NCI-H510A treated with DMSO at 0.1 percent for 48 hours (cell line): ENCODE measurements at regions not wholly inside any gene's neighbourhood (a gene's known extent, or its start where the extent isn't known, plus 50 kb on each side); places are given as distances from the start of the nearest gene placed in this dataset.
"Not testable (repeated sequence)": the region's sequence is repeated elsewhere in the genome, so short reads cannot be mapped to it uniquely, and the experiment has no call there.

ENCODE experiments used
- DNase-seq: peaks from one replicate; lab custom pipeline; 2025; lab: John Stamatoyannopoulos, UW

DNA sequence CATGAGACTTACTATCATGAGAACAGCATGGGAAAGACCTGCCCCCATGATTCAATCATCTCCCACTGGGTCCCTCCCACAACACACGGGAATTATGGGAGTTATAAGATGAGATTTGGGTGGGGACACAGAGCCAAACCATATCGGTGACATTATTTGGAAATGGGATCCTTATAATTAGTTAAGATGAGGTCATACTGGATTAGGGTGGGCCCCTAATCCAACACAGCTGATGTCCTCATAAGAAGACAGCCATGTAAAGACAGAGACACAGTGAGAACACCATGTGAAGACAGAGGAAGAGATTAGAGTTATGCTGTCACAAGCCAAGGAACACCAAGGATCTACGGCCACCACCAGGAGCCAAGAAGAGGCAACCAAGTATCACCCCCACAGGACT is 161.7 kb downstream of the SPTSSA start:
- DNase-seq = no peak

DNA sequence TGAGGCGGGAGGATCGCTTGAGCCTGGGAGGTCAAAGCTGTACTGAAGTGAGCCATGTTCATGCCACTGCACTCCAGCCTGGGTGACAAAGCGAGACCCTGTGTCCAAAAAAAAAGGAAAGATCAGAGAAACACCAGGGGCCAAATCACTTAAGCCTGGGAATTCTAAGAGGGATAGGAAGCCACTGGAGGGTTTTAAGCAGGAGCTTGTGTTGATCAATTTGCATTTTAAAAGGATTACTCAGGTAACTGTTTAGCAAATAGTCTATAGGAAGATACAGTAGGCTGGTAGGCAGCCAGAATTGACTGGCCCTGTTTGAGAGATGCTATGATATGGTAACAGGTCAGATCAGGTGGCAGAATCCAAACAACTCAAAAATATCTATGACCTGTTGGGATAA is 162.7 kb downstream of the SPTSSA start:
- no peak for DNase-seq

DNA sequence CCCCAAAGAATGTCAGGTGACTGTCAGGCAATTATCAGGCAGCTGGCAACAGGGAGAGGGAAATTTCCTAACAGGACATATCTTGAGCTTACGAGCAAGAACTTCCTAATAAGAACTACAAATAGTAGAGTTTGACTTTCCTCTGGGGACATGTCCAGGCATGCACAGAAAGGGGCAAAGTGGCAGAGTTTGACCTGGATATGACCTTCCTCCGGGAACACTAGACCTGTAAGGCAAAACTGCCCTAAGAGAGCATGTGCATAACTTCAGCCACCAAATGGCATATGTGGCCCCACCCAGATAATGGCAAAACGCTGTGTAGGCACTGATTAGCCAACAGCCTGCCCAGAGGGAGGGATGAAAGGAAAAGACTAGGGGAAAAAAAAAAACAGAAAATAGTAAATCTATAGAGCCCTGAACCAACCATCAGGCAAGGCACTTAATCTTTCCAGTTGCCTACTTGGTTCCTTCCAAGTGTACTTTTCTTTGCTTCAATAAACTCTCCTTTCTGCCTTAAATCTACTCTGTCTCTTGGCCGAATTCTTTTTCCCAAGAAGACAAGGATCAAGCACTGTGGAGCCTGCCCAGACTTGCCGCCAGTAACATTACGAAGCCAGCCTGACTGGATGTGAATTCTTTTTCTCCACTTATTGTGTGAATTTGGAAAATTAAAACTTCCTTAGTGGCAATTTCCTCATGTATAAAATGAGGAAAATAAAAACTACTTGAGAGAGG is 164.1 kb downstream of the SPTSSA start:
- no peak for DNase-seq

DNA sequence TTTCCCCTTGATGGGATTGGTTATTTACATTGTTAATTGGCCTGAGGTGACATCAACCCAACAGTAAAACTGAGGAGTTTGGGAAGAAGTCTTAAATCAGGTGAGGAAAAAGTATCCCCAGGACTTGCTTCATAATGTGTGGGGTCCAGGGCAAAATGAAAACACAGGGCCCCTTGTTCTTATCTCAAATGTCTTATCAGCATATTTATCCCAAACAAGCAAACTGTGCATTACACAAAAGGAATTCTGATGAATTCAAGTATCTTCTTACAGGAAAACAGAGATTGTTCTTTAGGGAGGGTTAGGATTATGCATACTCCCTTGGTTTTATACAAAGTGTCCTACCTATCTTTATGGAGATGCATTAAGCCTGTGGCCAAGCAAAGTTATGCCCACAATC is 178.4 kb downstream of the SPTSSA start:
- DNase-seq = no peak

DNA sequence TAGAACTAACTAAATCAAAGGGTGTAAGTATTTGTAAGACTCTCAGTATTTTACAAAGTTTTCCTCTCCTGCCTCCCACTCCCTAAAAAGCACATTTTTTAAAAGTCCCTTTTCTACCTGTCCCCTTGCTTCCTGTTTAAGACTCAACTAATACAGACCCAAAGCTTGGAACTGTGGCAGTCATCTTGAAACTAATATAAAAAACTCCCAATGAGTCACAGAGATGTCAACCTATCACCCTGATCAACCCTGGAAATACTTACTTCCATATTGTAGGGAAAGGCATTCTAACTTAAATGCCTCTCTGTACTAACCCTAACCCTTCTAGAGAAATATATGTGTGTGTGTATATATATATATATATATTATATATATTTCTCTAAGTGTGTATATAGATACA is 184.8 kb downstream of the SPTSSA start:
- no peak for DNase-seq

DNA sequence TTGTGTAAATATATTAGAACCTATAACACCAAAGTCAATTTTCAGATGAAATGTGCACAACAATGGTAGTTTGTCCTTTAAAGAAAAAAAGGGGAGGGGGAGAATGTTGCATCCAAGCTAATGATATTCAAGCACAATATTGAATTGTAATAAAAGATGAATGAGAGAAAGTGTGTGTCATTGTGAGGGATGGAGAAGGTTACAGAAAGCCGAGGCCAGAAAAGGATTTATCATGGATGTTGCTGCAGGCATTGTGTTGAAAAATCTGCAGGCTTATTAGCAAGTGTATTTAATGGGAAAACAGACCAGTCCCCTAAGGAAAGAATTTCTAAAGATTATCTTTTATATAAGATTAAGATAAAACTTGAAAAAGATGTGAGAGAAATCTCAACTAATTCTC is 186.5 kb downstream of the SPTSSA start:
- no peak for DNase-seq

DNA sequence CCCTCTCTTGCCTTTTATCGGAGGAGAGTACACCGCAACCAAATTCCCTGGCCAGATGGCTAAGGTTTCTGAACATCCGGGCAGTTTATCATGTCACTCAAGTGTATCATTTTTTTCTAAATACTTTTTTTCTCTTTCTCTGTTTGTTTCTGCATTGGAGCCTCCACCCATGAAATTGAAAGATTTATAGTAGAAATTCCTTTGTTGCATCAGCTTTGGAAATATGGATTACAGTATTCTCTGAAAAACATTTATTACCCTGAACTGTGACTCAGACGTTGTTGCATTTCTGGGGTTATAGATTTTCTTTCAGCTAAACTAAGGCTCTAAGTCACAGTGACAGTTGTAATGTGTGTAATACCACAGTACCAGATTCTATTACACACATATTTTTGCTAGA is 187.0 kb downstream of the SPTSSA start:
- no peak for DNase-seq

DNA sequence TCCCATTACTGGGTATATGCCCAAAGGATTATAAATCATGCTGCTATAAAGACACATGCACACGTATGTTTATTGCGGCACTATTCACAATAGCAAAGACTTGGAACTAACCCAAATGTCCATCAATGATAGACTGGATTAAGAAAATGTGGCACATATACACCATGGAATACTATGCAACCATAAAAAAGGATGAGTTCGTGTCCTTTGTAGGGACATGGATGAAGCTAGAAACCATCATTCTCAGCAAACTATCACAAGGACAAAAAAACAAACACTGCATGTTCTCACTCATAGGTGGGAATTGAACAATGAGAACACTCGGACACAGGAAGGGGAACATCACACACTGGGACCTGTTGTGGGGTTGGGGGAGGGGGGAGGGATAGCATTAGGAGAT is 188.3 kb downstream of the SPTSSA start:
- DNase-seq = not testable (repeated sequence)

DNA sequence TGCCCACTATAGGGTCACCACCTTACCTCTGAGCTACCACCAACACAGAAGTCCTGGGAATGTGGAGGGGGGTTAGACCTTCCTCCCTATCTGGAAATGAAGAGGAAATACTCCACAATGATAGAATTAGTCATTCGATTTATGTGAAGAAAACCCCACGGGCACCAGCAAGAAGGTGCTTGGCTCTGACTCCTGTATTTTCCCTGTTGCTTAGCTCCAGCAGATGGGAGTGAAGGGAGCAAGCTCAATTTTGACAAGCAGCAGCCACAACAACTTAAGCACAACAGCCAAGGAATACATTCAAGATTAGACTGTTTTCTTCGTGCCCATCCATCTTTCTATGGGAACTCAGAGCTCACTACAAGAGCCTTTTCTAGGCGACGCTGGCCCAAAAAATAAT is 191.7 kb downstream of the SPTSSA start:
- no peak for DNase-seq

DNA sequence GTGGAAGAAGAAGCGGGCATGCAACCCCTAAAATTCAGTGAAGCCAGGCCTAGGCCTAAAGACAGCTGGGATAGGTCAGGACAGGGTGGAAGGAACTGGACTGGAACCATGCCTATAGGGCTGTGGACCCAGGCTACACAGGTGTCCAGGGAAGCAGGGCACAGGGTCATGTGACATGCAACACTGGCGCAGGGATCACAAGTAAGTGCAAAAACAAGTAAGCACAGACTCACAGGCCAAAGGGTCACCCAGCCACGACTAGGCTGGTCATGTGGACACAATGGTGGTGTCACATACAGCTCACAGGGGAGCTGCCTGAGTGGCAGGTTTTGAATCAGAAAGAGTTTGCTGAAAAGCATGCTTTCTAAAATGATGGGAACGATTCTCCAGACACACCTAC is 195.7 kb downstream of the SPTSSA start:
- no peak for DNase-seq

DNA sequence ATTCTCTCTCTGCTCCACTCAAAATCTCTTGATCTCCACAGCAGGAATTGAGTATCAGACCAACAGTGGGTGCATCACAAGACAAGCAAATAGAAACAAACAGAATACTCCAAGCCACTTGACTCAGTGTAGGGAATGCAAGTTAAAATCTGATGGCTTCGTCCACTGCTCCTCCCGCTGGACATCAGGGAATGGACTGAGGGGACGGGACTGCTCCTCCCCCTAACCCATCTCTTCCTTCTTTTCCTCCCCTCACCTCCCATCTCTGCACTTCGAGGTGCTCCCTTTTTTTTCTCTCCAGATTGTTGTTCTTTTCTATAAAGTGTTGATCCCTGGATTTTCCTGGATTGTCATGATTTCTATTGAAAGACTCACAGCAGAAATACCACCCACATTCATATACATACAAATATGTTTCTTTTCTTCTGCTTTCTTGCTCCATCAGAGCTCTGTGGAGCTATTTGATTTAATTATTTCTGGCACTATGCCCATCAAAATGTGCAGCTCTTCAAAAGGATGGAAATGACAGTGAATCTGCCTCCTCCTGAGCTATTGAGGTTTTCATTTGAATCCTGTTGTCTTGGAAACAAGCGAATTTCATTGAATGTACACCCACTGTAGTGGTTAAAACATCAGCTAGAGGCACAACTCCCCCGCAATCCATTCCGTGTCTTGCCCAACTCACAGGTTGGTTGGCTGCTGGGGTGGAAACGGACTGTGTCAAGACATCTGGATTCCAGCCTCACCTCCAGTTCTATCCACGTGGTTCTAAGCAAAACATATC is 199.7 kb downstream of the SPTSSA start:
- DNase-seq = no peak

DNA sequence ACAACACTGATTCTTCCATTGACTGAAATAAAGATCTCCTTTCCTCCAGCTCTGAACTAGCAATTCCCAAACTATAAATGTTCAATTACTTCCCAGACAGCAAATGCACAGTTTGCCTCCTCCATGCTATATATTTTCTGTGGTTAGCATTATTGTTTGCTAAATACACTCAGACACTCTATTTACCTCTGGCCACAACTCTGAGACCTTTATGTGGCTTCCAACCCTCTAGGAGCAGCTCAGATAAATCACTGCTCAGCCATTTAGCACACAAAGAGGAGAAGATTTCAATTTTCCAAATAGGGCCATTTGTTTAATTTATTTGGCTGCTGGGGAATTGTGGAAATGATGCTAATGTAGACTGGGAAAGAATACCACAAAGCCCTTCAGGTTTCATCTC is 202.0 kb downstream of the SPTSSA start:
- no peak for DNase-seq

DNA sequence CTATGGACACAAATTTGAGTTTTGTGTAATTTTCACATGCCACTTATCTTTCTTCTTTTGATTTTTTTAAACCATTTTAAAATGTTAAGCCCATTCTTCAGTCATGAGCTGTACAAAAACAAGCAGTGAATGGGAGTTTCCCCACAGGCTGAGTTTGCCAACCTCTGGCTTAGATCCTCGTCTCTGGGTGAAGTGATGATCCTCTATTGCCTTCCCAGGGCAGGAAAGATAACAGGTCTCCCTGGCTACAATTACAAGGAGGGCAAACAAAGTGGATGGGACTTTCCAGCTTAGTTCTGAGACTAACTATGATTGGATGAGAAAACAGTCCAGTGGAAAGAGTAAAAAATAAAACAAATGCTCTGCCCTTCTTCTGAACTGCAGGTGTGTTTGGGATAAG is 203.7 kb downstream of the SPTSSA start:
- no peak for DNase-seq

DNA sequence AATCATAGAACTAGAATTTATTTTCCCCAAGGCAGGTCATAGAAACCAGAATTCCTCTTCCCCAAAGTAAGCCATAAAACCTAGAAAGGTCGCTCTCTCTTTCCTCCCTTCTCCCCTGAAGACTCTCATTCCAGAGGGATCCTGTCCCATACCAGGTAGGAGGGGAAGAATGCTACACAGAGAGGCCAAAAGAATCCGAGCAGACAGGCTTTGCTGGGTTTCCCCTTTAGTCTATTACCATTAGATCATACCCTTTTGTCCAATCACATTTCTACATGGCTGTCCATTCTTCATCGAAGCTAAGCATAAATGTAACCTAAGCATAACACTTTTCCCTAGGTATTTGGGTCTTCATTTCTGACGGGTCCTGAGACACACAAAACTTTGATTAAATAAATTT is 204.5 kb downstream of the SPTSSA start:
- DNase-seq = no peak

DNA sequence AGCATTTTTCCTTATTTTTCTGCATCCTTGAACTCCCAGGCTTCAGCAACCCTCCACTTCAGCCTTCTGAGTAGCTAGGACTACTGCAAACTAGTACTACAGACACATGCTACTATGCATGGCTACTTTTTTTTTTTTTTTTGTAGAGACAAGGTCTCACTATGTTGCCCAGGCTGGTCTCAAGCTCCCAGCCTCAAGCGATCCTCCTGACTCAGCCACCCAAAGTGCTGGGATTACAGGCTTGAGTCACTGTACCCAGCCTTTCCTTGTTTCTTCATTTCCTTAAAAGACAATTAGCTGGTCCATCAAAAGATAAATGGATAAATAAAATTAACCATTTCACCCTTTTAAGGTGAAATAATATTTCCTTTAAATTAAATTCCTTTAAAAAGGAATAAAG is 205.8 kb downstream of the SPTSSA start:
- no peak for DNase-seq

DNA sequence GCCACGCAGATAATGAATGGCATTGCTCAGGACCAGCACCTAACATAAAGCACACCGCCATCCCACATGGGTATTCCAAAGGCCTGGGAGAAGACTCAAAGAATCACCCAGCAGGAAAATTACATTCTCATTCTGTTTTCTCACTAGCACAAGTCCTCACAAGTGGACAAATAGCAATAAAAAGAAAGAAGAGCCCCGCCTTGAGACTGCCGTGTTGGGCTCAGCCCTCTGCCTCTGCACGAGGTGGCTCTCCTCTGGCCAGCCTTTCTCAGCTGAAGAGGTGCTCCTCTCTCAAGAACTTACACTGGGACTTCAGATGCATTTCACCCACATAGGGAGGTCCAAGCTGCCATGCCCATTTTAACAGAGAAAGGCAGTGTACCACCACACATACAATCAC is 207.5 kb downstream of the SPTSSA start:
- no peak for DNase-seq

DNA sequence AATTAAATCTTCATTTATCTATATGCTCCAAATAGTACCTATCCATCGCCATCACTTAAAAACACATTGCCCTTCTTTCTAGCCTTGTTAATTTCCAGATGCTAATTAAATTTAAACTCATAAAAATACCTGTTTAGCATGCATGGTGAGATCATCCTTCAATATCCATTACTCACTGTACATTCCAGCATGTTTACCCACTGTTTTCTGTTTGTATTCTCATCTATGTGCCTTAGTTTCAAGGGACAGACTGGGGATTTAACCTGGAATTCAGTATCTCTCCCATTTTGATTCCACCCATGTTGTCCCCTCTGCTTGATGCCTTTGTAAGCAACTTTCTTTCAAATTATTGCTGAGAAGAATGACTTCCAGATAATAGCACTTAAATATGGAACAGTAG is 208.0 kb downstream of the SPTSSA start:
- DNase-seq = no peak

DNA sequence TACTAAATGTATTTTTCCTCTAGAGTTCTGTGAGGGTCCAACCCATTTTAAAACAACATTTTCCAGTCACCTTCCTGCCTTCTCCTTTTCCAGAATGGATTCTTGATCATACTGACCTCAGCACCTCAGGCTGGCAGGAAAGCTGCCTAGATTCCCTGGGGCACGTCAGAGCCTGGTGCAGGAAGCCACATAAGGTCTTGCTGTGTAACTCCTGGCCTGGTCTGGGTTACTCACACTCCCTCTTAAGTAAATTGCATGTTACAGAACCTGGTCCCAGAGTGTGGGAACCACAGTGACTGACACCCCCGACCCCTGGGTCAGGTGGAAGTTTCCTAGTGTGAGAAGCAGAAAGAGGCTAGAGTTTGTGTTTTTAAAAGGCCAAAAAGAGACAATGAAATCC is 209.8 kb downstream of the SPTSSA start:
- DNase-seq = no peak

DNA sequence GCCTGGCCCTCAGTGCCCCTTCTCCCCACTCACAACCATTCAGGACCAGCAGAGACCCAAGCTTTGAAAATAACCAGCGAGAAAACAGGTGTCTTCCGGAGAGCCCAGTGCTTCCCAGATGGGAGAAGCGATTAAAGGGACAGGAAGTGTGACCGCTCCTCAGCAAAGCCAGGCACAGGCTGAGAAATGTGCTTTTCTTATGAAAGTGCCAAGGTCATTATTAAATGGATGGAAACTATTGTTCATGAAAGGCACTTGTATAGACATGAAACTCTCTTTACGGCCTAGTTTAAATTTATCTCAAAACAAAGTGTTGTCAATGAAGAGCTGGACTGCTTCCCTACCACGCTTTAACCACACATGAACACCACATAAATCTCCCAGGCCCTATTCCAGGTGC is 210.4 kb downstream of the SPTSSA start:
- no peak for DNase-seq

DNA sequence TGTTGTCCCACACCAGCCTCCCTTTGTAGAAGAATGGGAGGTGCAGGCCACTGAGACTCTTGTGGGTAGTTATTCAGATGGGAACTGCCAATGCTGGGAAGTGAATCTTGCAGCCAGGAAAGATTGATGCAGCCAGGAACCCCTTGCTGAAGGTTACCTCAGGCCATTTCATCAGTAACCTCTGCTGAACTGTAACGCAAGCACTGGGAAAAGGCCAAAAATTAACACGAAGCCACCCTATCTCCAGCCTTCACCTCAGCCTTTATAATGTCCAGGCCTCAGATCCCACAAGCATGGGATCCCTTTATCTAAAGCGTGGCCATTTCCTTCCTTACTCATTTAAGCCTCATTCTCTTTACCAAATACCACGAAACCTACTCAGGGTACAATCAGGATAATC is 211.1 kb downstream of the SPTSSA start:
- no peak for DNase-seq

DNA sequence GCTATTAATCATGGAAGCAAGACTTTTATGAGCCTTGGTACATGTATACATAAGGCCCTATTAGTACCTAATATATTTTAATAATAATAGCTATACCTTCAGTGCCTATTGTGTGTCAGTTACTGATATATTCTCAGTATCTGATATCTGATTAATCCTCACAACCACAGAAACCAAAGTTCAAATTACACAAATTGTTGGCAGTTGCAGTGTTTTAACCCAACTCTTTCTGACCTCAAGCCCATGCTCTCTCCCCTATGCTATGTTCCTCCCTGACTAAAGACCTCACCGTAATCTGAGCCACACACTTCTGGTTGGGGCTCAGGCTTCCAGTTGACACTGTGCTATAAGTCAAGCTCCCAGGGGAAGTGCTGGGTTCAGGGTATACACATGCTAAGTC is 214.4 kb downstream of the SPTSSA start:
- no peak for DNase-seq

DNA sequence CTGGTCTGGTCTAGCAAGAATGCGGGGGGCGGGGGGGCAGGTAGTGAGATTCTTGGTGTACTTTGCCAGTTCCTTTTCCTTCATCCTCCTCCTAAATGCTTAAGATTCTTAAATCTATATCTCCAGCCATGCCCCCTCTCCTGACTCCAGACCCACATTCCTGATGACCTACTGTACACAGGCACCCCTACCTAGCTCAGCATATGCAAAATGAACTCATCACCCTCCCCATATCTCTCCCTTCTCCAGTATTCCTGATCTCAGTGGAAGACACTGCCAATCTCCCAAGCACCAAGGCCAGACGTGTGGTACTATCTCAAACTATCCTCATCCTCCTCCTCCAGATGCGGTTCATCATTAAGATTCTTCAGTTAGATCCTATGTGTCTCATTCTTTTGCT is 215.8 kb downstream of the SPTSSA start:
- no peak for DNase-seq

DNA sequence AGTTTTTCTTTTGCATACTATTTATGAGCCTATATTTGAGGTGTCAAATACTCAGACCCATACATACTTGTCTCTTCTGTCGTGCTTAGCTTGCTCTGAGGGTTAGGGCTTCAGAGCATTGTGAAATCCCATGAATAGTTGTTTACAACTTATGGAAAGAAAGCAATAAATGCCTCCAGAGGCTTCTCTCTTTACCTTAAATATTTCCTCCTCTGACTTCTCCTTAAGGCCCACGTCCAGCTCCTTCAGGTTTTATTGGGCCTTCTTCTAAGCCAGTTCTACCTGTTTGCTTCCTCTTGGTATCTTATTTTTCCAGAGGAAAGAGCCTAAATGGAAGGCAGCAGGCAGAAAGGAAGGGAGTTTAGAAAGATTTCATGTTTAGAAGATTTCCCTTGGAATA is 218.6 kb downstream of the SPTSSA start:
- DNase-seq = no peak

DNA sequence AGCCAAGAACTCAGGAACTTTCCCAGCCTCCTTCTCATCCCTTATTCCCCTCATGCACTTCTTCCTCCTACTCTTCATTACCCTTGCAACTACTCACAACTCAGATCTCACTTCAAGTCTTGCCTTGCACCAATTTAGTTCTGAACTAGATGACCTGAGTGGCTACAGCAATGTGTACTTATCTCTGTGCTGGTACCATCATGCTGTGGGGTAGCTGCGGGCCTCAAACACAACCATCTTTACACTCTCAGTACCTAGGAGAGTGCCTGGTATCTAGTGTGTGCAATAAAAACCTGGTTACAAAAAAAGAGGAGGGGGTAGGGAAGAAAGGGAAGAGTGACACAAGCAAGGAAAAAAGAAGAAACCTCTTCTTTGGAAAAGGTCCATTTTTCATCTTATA is 219.0 kb downstream of the SPTSSA start:
- DNase-seq = no peak
